BLaER1 treated with 17β-estradiol and CSF1 and Interleukin-3, amounts not matched to agents 10 nM and 100 nM (cell line): ENCODE measurements at regions not wholly inside any gene's neighbourhood (a gene's known extent, or its start where the extent isn't known, plus 50 kb on each side); places are given as distances from the start of the nearest gene placed in this dataset.
A peak's percentile ranks its signal among the peaks of the same experiment; 100 is the strongest.

Source experiments
- H3K27ac ChIP-seq, 11 experiments: shearing (Covaris generic); formaldehyde crosslinking; 2 replicates each; pipeline ENCODE4 v1.8.1; 2022
- H3K27me3 ChIP-seq, 11 experiments: shearing (Covaris generic); formaldehyde crosslinking; 2 replicates each; pipeline ENCODE4 v1.8.1; 2022
- H3K36me3 ChIP-seq, 11 experiments: shearing (Covaris generic); formaldehyde crosslinking; 2 replicates each; pipeline ENCODE4 v1.8.1; 2022
- H3K4me1 ChIP-seq, 10 experiments: shearing (Covaris generic); formaldehyde crosslinking; 2 replicates each; pipeline ENCODE4 v1.8.1; 2022
- H3K4me2 ChIP-seq, 11 experiments: shearing (Covaris generic); formaldehyde crosslinking; 2 replicates each; pipeline ENCODE4 v1.8.1; 2022
- H3K4me3 ChIP-seq, 10 experiments: shearing (Covaris generic); formaldehyde crosslinking; 2 replicates each; pipeline ENCODE4 v1.8.1; 2022
- H3K9ac ChIP-seq, 11 experiments: shearing (Covaris generic); formaldehyde crosslinking; 2 replicates each; pipeline ENCODE4 v1.8.1; 2022
- H3K9me3 ChIP-seq, 11 experiments: shearing (Covaris generic); formaldehyde crosslinking; replicated peaks in 1 of 11; 2 replicates each; pipeline ENCODE4 v1.8.1; 2022
- H4K20me1 ChIP-seq, 11 experiments: shearing (Covaris generic); formaldehyde crosslinking; 2 replicates each; pipeline ENCODE4 v1.8.1; 2022
- Cebpa-rat ChIP-seq, 11 experiments: shearing (Covaris generic); IDR thresholded peaks; 2 replicates each; pipeline ENCODE4 v1.8.1; 2022

DNA sequence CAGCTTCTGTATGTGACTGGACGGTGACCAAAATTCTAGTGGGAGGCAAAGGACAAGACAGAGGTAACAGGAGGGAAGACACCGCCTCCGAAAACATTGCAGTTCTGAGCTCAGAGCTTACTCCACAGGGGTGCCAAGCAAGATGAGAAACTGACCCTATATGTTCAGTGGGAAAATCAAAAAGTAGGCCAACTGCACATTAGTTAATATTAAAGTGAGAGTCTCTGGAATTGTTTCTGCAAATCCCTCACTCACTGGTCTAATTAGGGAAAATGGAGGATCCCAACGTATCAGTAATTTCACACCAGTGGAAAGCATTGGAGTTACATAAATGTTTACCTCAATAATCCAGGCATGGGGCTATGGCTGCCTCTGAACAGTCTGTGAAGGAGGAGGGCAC, 313.3 kb upstream of the KCNH8 start:
- H3K4me2 ChIP-seq: no peak overlapping the region
- H3K4me3 ChIP-seq: no peak overlapping the region
- no peak for TF ChIP-seq Cebpa-rat (IDR thresholded peaks at IDR 0.05)
- H4K20me1 ChIP-seq: no peaks in the 10 kb centered on the region
- H3K36me3 ChIP-seq: no peaks in the 10 kb centered on the region
- H3K9me3 ChIP-seq: no peaks in the 10 kb centered on the region
- H3K27ac ChIP-seq: no peak overlapping the region
- peaks cover 0 to 11% (median 8%) of the 10 kb centered on the region in 10 experiments; a peak in 12 of 20 replicates for H3K4me1 ChIP-seq
- no peaks in the 10 kb centered on the region for H3K27me3 ChIP-seq
- no peak overlapping the region for H3K9ac ChIP-seq

GRCh38 chr3:18830087-18830486, 318.2 kb upstream of the KCNH8 start:
- Histone ChIP-seq H3K4me3 (no peak overlapping the region), H3K36me3 (no peaks in the 10 kb centered on the region), H3K4me2 (peak overlapping the region in 6 of 11 experiments; percentile 2 to 18 (median 14); a peak in 3 of 22 replicates), H3K27me3 (no peaks in the 10 kb centered on the region), H3K9me3 (no peaks in the 10 kb centered on the region), H3K9ac (no peak overlapping the region), H3K27ac (no peak overlapping the region), H4K20me1 (no peaks in the 10 kb centered on the region), H3K4me1 (peaks cover 0 to 15% (median 7%) of the 10 kb centered on the region in 10 experiments; a peak in 11 of 20 replicates)
- TF ChIP-seq Cebpa-rat (IDR thresholded peaks at IDR 0.05): no peak

DNA sequence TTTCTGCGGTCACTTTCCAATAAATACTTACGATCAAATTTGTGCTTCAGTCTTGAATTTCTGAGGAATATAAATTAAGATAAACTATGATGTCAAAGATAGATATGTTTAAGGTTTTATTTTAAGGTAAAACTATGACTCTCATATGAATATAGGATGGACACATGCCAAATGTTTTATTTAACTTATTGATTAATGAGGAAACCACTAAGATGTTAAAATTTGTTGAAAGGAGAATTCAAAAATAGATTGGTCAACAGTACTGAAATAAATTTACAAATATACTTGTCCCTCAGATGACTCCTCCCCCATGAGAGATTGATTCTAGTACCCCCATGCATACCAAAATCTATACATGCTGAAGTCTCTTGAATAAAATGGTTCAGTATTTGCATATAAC, 319.7 kb upstream of the KCNH8 start:
- H3K27ac ChIP-seq: no peak overlapping the region
- TF ChIP-seq Cebpa-rat (IDR thresholded peaks at IDR 0.05): no peak
- no peak overlapping the region for H3K4me2 ChIP-seq
- no peak overlapping the region for H3K9ac ChIP-seq
- no peaks in the 10 kb centered on the region for H3K27me3 ChIP-seq
- H3K9me3 ChIP-seq: no peaks in the 10 kb centered on the region
- H4K20me1 ChIP-seq: no peaks in the 10 kb centered on the region
- peaks cover 0 to 15% (median 7%) of the 10 kb centered on the region in 10 experiments; a peak in 11 of 20 replicates for H3K4me1 ChIP-seq
- H3K4me3 ChIP-seq: no peak overlapping the region
- H3K36me3 ChIP-seq: no peaks in the 10 kb centered on the region

DNA sequence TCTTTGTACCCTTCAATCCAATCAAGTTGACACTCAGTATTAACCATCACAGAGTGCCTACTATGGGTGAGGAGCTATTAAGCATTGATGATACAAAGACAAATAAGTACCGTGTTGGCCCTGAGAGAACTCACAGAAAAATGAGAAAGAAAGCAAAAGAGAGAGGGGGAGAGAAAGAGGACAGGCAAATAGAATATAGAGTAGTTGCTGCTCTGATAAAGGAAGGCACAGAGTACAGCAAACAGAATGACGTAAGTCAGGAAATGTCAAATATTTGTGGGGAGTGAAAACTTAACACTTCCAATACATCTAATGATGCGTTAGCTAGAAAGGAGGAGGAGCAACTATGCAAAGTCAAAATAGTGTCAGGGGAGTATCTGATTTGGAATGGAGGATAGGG, 320.6 kb upstream of the KCNH8 start:
- Histone ChIP-seq H3K4me2 (no peak overlapping the region), H3K36me3 (no peaks in the 10 kb centered on the region)
- TF ChIP-seq Cebpa-rat (IDR thresholded peaks at IDR 0.05): no peak

GRCh38 chr3:18825665-18826064, 322.6 kb upstream of the KCNH8 start:
- H3K36me3 ChIP-seq: no peaks in the 10 kb centered on the region
- peaks cover 0 to 12% (median 7%) of the 10 kb centered on the region in 10 experiments; a peak in 11 of 20 replicates for H3K4me1 ChIP-seq
- H3K4me3 ChIP-seq: no peak overlapping the region
- peaks cover 0 to 14% (median 7%) of the 10 kb centered on the region in 11 experiments; a peak in 8 of 22 replicates for H3K9me3 ChIP-seq
- no peak overlapping the region for H3K27ac ChIP-seq
- H3K27me3 ChIP-seq: no peaks in the 10 kb centered on the region
- H4K20me1 ChIP-seq: no peaks in the 10 kb centered on the region
- H3K9ac ChIP-seq: no peak overlapping the region
- no peak for TF ChIP-seq Cebpa-rat (IDR thresholded peaks at IDR 0.05)
- no peak overlapping the region for H3K4me2 ChIP-seq

More for the DNA sequence above, 320.6 kb upstream of the KCNH8 start:
- no peaks in the 10 kb centered on the region for H3K27me3 ChIP-seq
- H4K20me1 ChIP-seq: no peaks in the 10 kb centered on the region
- no peak overlapping the region for H3K9ac ChIP-seq
- H3K4me1 ChIP-seq: peaks cover 0 to 15% (median 7%) of the 10 kb centered on the region in 10 experiments; a peak in 11 of 20 replicates
- H3K27ac ChIP-seq: no peak overlapping the region
- H3K4me3 ChIP-seq: no peak overlapping the region
- peaks cover 0 to 8% (median 5%) of the 10 kb centered on the region in 11 experiments; a peak in 8 of 22 replicates for H3K9me3 ChIP-seq

DNA sequence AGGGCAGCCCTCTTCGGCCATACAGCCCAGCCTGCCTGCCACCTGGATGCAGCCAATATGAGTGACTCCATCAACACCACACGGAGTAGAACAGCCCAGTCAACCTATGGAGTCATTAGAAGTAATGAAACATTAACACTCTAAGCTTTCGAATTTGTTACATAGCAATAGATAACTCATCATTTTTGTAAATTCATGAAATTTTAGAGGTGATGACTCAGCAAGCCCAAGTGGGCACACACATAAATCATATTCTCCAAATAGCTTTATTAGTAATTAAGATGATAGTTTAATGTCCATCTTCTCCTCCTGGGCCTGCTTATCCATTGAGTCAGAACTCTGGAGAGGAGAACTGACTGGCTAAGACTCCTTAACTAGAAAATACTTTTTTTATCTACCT, 335.0 kb upstream of the KCNH8 start:
- H3K9ac ChIP-seq: no peak overlapping the region
- H3K27me3 ChIP-seq: no peaks in the 10 kb centered on the region
- no peak overlapping the region for H3K4me3 ChIP-seq
- TF ChIP-seq Cebpa-rat (IDR thresholded peaks at IDR 0.05): no peak
- no peak overlapping the region for H3K27ac ChIP-seq
- H3K4me1 ChIP-seq: peaks cover 0 to 19% (median 8%) of the 10 kb centered on the region in 10 experiments; a peak in 10 of 20 replicates
- H3K9me3 ChIP-seq: no peaks in the 10 kb centered on the region
- no peaks in the 10 kb centered on the region for H3K36me3 ChIP-seq
- H4K20me1 ChIP-seq: no peaks in the 10 kb centered on the region
- no peak overlapping the region for H3K4me2 ChIP-seq

GRCh38 chr3:18812316-18812715, 336.0 kb upstream of the KCNH8 start:
- Histone ChIP-seq H3K9ac (no peak overlapping the region), H3K4me3 (no peak overlapping the region), H3K9me3 (no peaks in the 10 kb centered on the region), H3K27ac (no peak overlapping the region), H4K20me1 (no peaks in the 10 kb centered on the region), H3K4me1 (peaks cover 0 to 19% (median 8%) of the 10 kb centered on the region in 10 experiments; a peak in 10 of 20 replicates), H3K4me2 (no peak overlapping the region; a peak in 1 of 22 replicates), H3K27me3 (no peaks in the 10 kb centered on the region), H3K36me3 (no peaks in the 10 kb centered on the region)
- no peak for TF ChIP-seq Cebpa-rat (IDR thresholded peaks at IDR 0.05)

- Histone ChIP-seq H3K36me3 (no peaks in the 10 kb centered on the region), H3K4me3 (no peak overlapping the region), H4K20me1 (no peaks in the 10 kb centered on the region), H3K9ac (no peak overlapping the region), H3K9me3 (no peaks in the 10 kb centered on the region), H3K4me2 (peak overlapping the region in 6 of 11 experiments; percentile 12 to 63 (median 45); a peak in 11 of 22 replicates), H3K4me1 (peaks cover 0 to 19% (median 8%) of the 10 kb centered on the region in 10 experiments; a peak in 10 of 20 replicates), H3K27ac (peak overlapping the region in 2 of 11 experiments; percentile 38 to 42; a peak in 2 of 22 replicates), H3K27me3 (no peaks in the 10 kb centered on the region)
- no peak for TF ChIP-seq Cebpa-rat (IDR thresholded peaks at IDR 0.05)
Observed at GRCh38 chr3:18810306-18810661, 338.0 kb upstream of the KCNH8 start.

DNA sequence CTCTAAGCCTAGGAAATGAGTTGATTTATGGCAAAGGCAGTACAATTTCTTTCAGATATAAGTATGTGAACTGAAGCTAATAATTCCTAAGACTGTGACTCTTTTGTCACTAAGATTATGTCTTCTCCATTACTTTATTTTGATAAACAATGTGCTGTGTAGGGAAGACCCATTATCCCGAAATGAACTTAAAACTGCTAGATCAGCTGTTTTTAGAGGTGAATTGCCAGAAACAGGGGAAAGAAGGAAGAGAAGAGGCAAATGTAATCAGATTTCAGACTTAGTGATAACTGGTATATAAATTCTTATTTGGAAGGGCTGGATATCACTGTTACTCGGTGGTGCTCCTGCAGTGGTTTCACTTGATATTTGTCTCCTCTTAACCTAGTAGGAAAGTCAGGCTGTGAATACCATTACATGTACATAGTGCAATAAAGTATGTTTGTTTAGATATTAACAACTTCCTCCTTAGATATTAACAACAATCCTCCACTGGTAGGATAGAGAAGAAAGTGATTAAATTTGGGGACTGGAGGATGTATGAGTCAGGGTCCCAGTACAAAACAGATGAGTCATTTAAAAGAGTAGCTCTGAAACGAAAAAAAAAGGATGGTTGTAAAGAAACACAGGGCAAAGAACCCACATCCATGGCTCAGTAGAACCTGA, 338.5 kb upstream of the KCNH8 start:
- Histone ChIP-seq H3K9ac (no peak overlapping the region), H3K9me3 (no peaks in the 10 kb centered on the region), H3K4me3 (no peak overlapping the region), H3K27ac (peak overlapping the region in 2 of 11 experiments; percentile 38 to 42; a peak in 3 of 22 replicates), H3K4me1 (peaks cover 0 to 19% (median 8%) of the 10 kb centered on the region in 10 experiments; a peak in 10 of 20 replicates), H3K27me3 (no peaks in the 10 kb centered on the region), H4K20me1 (no peaks in the 10 kb centered on the region), H3K4me2 (peak overlapping the region in 6 of 11 experiments; percentile 12 to 63 (median 45); a peak in 12 of 22 replicates), H3K36me3 (no peaks in the 10 kb centered on the region)
- TF ChIP-seq Cebpa-rat (IDR thresholded peaks at IDR 0.05): no peak

DNA sequence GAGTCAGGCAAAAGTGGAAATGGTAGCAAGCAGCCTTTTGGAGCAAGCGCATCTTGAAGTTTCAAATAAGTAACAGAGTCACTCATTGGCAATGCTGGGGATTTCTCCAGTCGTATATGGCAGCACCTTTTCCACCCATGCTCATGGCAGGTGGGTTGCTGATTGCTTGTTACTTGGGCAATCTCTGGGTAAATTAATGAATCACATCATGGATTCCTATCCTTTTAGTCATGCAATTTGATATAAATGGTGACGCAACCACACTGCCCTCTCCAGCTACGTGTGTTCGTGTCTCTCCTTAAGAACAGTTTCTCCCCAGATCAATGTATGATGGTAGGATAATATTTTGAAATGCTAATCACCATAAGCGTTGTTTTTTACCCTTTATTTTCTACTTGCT, 339.9 kb upstream of the KCNH8 start:
- no peaks in the 10 kb centered on the region for H3K9me3 ChIP-seq
- no peaks in the 10 kb centered on the region for H3K36me3 ChIP-seq
- H3K27ac ChIP-seq: no peak overlapping the region
- H3K4me3 ChIP-seq: no peak overlapping the region
- H3K9ac ChIP-seq: no peak overlapping the region
- no peak overlapping the region for H3K4me2 ChIP-seq
- H3K27me3 ChIP-seq: no peaks in the 10 kb centered on the region
- peaks cover 0 to 19% (median 8%) of the 10 kb centered on the region in 10 experiments; a peak in 10 of 20 replicates for H3K4me1 ChIP-seq
- TF ChIP-seq Cebpa-rat (IDR thresholded peaks at IDR 0.05): peak in 1 of 11 experiments; percentile 14; a peak in 1 of 22 replicates
- no peaks in the 10 kb centered on the region for H4K20me1 ChIP-seq
